NCI-H1436 (cell line): ENCODE measurements at regions not wholly inside any gene's neighbourhood (a gene's known extent, or its start where the extent isn't known, plus 50 kb on each side); places are given as distances from the start of the nearest gene placed in this dataset.
"Not testable (repeated sequence)": the region's sequence is repeated elsewhere in the genome, so short reads cannot be mapped to it uniquely, and the experiment has no call there.

Experiments used
- DNase-seq: peaks from one replicate; lab custom pipeline; 2025; lab: John Stamatoyannopoulos, UW

- DNase-seq = not testable (repeated sequence)
Measured at GRCh38 chr2:66632882-66633281, 198.0 kb downstream of the MEIS1 start.

GRCh38 chr2:66633631-66634030 is 198.7 kb downstream of the MEIS1 start:
- DNase-seq = no peak

- no peak for DNase-seq
Measured at GRCh38 chr2:66634784-66635183, 199.9 kb downstream of the MEIS1 start.

GRCh38 chr2:66641685-66642084 is 206.8 kb downstream of the MEIS1 start:
- DNase-seq = no peak

DNA sequence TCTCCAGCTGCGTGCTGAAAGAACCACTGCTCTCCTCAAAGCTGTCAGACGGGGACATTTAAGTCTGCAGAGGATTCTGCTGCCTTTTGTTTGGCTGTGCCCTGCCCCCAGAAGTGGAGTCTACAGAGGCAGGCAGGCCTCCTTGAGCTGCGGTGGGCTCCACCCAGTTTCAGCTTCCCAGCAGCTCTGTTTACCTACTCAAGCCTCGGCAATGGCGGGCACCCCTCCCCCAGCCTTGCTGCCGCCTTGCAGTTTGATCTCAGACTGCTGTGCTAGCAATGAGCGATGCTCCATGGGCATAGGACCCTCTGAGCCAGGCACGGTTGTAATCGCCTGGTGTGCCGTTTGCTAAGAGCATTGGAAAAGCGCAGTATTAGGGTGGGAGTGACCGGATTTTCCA is 213.2 kb downstream of the MEIS1 start:
- DNase-seq = not testable (repeated sequence)

DNA sequence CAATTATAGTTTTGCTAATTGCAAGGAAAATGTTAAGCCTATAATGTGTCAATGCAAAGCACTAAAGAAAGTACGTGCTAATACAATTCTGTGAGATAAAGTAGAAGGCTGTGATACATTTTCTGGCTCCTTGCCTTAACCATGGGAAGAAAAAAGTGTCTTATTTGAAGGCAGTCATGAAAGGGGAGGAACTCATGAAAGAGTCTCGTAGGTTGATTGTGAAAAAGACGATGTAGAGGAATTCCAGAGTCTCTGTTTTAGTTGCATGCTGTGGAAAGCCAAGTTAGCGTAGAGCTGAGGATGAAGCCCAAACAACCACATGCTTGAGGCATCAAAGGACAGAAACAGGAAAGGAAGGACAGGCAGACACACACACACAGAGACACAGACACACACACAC is 214.1 kb downstream of the MEIS1 start:
- DNase-seq = no peak

GRCh38 chr2:66651295-66651694 is 216.4 kb downstream of the MEIS1 start:
- no peak for DNase-seq

GRCh38 chr2:66660804-66661203 is 225.9 kb downstream of the MEIS1 start:
- no peak for DNase-seq

DNA sequence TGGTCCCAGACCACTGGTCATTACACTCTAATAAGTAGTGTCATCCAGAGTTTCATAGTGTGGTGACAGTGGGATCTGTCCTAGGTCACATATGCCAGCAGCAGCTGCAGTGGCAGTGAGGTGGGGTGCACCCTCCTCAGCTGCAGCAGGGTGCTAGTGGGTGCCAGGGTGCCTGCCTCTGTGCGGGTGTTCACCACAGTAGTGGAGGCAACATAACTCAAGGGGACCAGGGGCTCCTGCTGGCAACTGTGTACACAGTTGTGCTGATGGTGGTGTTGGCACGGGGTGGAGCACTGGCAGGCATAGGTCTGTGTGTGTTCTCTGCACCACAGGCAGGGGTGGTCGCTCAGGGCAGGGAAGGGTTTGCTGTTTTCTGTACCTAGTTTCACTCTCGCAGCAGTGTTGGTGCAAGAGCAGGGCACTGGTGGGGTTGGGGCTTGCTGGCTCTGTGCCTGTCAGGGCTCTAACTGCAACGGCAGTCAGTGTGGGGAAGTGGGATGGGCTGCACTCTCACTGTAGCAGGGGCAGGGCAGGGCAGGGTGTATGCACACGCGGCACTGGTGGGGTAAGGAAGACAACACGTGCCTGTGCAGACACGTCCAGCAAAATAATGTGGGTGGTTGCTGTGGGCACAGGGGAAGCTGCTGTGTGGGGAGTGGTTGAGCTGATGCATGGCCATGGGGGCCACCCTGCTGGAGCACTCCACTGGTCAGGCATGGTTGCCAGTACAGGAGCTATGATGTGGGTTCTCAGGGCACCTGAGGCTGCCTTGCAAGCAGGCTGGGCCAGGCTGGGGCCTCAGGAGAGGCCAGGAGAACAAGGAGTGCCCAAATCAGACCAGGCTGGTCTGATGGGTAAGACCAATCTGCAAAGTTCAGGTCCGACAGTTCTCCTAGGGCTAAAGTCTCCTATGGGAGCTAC is 226.6 kb downstream of the MEIS1 start:
- no peak for DNase-seq

- DNase-seq = no peak
Measured at GRCh38 chr2:66665124-66665984, 230.4 kb downstream of the MEIS1 start.

DNA sequence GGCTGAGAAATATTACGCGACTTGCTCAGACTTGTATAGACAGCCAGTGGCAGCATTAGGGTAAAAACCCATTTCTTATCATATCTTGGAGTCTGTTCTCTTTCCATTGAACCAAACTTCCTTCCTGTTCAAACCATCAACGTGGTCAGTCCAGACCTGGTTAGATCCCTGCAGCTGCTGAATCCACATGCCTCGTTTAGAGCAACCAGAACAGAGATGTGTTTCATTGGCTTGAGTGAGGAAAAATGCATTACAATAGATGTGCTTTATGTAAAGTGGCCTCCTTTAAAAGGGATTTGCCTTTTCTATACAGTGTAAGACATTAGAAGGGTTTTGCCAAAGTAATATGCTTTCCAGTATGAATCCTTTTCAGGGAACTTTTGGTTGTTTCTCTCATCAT is 232.4 kb downstream of the MEIS1 start:
- no peak for DNase-seq

DNA sequence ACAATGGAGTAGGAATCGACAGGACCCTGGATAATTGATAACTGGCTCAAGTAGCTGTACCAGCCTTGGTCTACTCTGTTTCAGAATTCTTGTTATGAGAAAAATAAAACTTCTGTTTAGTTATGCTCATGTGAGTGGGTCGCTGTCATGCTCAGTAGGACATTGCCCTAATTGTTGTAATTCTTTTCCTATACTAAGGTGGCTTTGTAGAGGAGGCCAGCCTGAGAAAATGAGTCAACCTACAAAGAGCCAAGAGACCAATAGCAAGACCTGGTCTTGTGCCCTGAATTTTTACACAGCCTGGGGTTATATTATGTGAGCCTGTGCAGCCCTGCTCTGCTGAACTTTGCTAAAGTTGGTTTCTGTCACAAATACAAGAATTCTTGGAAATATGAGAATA is 238.4 kb downstream of the MEIS1 start:
- no peak for DNase-seq

- no peak for DNase-seq
Measured at GRCh38 chr2:66674087-66674486, 239.2 kb downstream of the MEIS1 start.

DNA sequence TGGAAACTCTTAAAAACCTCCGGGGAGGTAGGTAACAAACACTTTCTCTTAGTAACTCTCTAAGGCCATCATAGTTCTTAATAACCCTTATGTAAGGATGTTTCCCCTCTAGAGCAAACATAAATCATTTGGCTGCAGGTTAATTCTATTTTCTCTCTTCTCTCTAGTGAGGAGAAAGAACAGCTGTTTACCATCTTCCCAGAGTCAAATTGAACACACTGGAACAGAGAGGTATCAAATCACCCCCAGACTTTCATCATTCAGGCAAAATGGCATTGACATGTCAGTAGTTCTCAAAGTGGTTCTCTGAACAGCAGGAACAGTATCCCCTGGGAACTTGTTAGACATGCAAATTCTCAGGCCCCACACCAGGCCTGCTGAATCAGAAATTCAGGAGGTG is 240.7 kb downstream of the MEIS1 start:
- DNase-seq = peak; percentile 22

DNA sequence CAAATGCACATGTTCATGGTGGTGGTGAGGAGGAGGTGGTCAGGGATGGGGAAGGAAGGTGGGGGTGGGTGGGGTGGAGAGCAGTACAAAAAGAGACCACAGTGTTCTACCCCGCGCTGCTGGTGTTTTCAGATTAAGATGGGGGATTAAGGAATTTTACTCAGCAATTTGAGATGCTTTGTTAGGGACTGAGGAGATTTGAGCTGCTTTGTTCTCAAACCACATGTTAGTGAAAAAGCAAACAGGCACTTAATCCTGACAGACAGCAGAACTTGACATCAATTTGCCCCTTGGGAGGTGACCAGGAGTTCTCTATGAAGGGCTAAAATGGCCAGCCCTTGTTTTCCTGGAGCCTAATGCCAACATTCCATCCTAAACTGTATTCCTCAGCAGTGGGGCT is 244.5 kb downstream of the MEIS1 start:
- DNase-seq = no peak

DNA sequence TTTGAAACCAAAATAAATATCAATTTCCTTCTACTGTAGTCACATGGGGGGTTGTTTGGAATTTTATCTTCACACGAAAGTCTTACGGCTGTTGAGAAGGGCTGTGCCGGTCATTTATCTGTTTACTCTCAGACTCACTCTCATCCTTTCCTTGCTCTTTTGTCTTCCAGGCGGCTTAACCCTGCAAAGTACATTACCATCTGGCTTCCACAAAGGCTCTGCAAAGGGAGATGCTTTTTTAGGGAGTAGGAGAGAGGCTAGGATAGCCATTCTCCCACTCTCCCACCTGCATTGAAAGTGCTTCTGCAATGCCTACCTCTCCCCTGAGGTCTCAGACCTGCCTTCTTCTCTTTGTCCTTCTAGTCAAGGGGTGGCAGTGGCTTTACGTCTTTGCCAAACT is 247.6 kb downstream of the MEIS1 start:
- no peak for DNase-seq

- DNase-seq = no peak
Measured at GRCh38 chr2:66683064-66683463, 248.1 kb downstream of the MEIS1 start.

GRCh38 chr2:66683599-66683998 is 248.7 kb downstream of the MEIS1 start:
- no peak for DNase-seq

GRCh38 chr2:66684289-66684688 is 249.4 kb downstream of the MEIS1 start:
- DNase-seq = no peak

- no peak for DNase-seq
Measured at GRCh38 chr2:66686755-66687154, 251.8 kb downstream of the MEIS1 start.

DNA sequence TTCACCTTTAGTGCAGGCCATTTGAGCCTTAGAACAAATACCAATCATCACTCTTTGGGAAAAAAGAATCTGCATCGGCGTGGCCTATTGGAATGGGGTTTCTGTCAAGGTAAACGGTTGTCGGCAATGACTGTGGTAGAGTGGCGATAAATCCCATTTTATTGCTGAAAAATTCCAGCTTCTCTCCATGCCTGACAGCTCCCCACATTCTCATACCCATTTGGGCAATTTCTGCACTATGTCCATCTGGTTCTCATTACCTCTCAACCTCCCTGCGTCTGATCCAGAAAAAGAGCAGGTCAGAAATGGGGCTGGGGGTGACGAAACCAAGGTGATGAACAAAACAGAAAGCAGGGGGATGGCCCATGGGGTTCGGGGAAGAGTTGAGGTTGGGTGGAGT is 254.0 kb downstream of the MEIS1 start:
- DNase-seq = no peak

DNA sequence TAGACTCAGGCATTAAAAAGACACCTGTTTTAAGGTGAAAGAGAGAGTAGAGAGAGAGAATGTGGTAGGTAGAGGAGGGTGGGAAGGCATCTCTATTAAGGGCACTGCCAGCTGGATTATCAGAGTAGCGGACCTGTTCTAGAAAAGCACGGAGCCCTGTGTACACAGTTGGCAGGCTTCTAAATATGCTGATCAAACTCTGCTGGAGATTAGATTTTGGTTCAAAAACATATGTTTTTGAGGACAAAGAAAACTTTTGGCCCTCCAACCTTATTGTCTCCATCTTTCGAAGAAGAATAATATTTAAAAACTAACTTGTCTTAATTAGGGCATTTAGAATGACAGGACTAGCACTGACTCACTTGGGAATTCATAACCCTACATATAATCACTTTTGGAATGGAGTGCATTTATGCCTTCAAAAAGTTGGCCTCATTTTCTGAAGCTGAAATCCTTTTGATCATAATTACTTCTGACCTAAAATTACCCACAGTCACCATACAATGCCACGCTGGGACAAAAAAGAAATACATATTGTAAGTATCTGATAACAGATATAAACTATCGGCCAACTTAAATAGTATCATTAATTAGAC is 254.6 kb downstream of the MEIS1 start:
- DNase-seq = no peak
